ENCODE measurements at regions not wholly inside any gene's neighbourhood (a gene's known extent, or its start where the extent isn't known, plus 50 kb on each side); places are given as distances from the start of the nearest gene placed in this dataset.

GRCh38 chr5:165055476-165055875 lies 1550.1 kb downstream of the MAT2B start:
- no peak overlapping the region for H3K4me3 ChIP-seq (ENCODE audit: low read depth, low read length)
- TF ChIP-seq CTCF (IDR thresholded peaks at IDR 0.05; ENCODE audit: control insufficient read depth, extremely low read depth, insufficient read depth) = no peak
- DNase-seq (ENCODE audit: low read depth) = no peak

GRCh38 chr5:165057145-165057544 lies 1551.7 kb downstream of the MAT2B start:
- no peak overlapping the region for H3K4me3 ChIP-seq (ENCODE audit: low read depth, low read length)
- peak; percentile 95 for DNase-seq (ENCODE audit: low read depth)
- no peak for TF ChIP-seq CTCF (IDR thresholded peaks at IDR 0.05; ENCODE audit: control insufficient read depth, extremely low read depth, insufficient read depth)

- no peak for TF ChIP-seq CTCF (IDR thresholded peaks at IDR 0.05; ENCODE audit: control insufficient read depth, extremely low read depth, insufficient read depth)
- DNase-seq (ENCODE audit: low read depth) = no peak
- no peak overlapping the region for H3K4me3 ChIP-seq (ENCODE audit: low read depth, low read length)
Observed at GRCh38 chr5:165066751-165067385, 1561.4 kb downstream of the MAT2B start.

- no peak for TF ChIP-seq CTCF (IDR thresholded peaks at IDR 0.05; ENCODE audit: control insufficient read depth, extremely low read depth, insufficient read depth)
- no peak overlapping the region for H3K4me3 ChIP-seq (ENCODE audit: low read depth, low read length)
- no peak for DNase-seq (ENCODE audit: low read depth)
Observed at GRCh38 chr5:165076686-165077085, 1571.3 kb downstream of the MAT2B start.

- no peak overlapping the region for H3K4me3 ChIP-seq (ENCODE audit: low read depth, low read length)
- no peak for DNase-seq (ENCODE audit: low read depth)
- TF ChIP-seq CTCF (IDR thresholded peaks at IDR 0.05; ENCODE audit: control insufficient read depth, extremely low read depth, insufficient read depth) = no peak
Observed at GRCh38 chr5:165079389-165079788, 1574.0 kb downstream of the MAT2B start.

GRCh38 chr5:165083394-165083793 lies 1578.0 kb downstream of the MAT2B start:
- TF ChIP-seq CTCF (IDR thresholded peaks at IDR 0.05; ENCODE audit: control insufficient read depth, extremely low read depth, insufficient read depth) = no peak
- no peak for DNase-seq (ENCODE audit: low read depth)

GRCh38 chr5:165086465-165086864 lies 1581.0 kb downstream of the MAT2B start:
- no peak for TF ChIP-seq CTCF (IDR thresholded peaks at IDR 0.05; ENCODE audit: control insufficient read depth, extremely low read depth, insufficient read depth)

More at GRCh38 chr5:165083394-165083793, 1578.0 kb downstream of the MAT2B start:
- H3K4me3 ChIP-seq (ENCODE audit: low read depth, low read length) = no peak overlapping the region

More at GRCh38 chr5:165086465-165086864, 1581.0 kb downstream of the MAT2B start:
- H3K4me3 ChIP-seq (ENCODE audit: low read depth, low read length) = no peak overlapping the region
- no peak for DNase-seq (ENCODE audit: low read depth)

Measured in LNCaP clone FGC (cell line).